ENCODE measurements at regions not wholly inside any gene's neighbourhood (a gene's known extent, or its start where the extent isn't known, plus 50 kb on each side); places are given as distances from the start of the nearest gene placed in this dataset.

DNA sequence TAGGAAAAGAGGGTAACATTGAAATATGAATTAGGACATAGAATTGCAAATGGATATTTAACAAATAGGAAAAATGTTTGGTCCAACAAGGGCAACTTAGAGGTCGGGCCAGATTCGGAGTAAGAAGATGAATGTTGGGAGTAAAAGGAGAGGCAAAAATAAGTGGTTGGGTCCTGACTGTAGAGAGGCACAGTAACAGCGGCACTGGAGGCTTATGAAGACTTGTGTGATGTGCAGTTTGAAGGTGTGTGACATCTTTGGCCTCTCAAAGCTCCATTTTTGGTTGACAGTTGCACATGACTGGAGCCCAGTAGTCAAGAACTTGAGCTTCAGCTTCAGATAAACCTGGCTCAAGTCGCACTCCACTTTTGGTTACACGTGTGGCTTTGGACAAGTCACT, 109.9 kb upstream of the PAXBP1 start:
- ATAC-seq (no peak), DNase-seq (ENCODE audit: low read depth, low spot score) (no peak)
- no peak overlapping the region for H2AFZ ChIP-seq (ENCODE audit: low read depth, low read length, poor library complexity, severe bottlenecking)
- intact Hi-C loops (cut with micrococcal nuclease) = no loop called here
- no peaks in the 10 kb centered on the region for H3K9me2 ChIP-seq (ENCODE audit: insufficient read depth)
- no peak overlapping the region for H3K27ac ChIP-seq (ENCODE audit: low read depth, low read length)
- ChIA-PET CTCF (no interaction called here), POLR2A (no interaction called here), RAD21 (ENCODE audit: low non-redundant PET in 1 of 2, low total read pairs in 2 of 2, uncharacterized antibody in 2 of 2, unreplicated experiment in 2 of 2) (no interaction called here)
- no peaks in the 10 kb centered on the region for H3K79me2 ChIP-seq (ENCODE audit: insufficient read depth, low read length)
- H4K20me1 ChIP-seq (ENCODE audit: insufficient read depth) = no peaks in the 10 kb centered on the region
- no peak overlapping the region for H3K4me3 ChIP-seq (replicated peaks in 1 of 2; ENCODE audit: low read depth in 1 of 2, low read length in 2 of 2)
- H3K4me2 ChIP-seq (ENCODE audit: low read length) = no peak overlapping the region
- no peaks in the 10 kb centered on the region for H3K36me3 ChIP-seq (ENCODE audit: control insufficient read depth in 1 of 2, insufficient read depth in 2 of 2, low read length in 2 of 2)
- H3K27me3 ChIP-seq (ENCODE audit: insufficient read depth, low read length) = peaks cover 45% of the 10 kb centered on the region
- no peaks in the 10 kb centered on the region for H3K9me3 ChIP-seq (ENCODE audit: control insufficient read depth in 1 of 2, insufficient read depth in 1 of 2, low read depth in 1 of 2, low read length in 2 of 2)
- no peak overlapping the region for H3K9ac ChIP-seq (ENCODE audit: low read length)
- BruUV-seq (replicated peaks) = no TSS peak
- no peak for TF ChIP-seq EGR1 (IDR thresholded peaks at IDR 0.05; ENCODE audit: low read depth)
- TF ChIP-seq ZFX (IDR thresholded peaks at IDR 0.05) = no peak
- no peak for TF ChIP-seq POLR2AphosphoS5 (IDR thresholded peaks at IDR 0.05; ENCODE audit: low read depth, low read length)
- TF ChIP-seq EZH2 (IDR thresholded peaks at IDR 0.05) = 0 out of 2 replicates have a peak, but pooled peaks have one; percentile 63
- TF ChIP-seq JUND (IDR thresholded peaks at IDR 0.05) = no peak
- TF ChIP-seq TCF7L2 (IDR thresholded peaks at IDR 0.05; ENCODE audit: borderline replicate concordance, extremely low read depth, insufficient read depth, insufficient read length) = no peak
- H3K4me1 ChIP-seq (ENCODE audit: control insufficient read depth in 1 of 2, insufficient read depth in 2 of 2, low read length in 2 of 2) = no peaks in the 10 kb centered on the region

DNA sequence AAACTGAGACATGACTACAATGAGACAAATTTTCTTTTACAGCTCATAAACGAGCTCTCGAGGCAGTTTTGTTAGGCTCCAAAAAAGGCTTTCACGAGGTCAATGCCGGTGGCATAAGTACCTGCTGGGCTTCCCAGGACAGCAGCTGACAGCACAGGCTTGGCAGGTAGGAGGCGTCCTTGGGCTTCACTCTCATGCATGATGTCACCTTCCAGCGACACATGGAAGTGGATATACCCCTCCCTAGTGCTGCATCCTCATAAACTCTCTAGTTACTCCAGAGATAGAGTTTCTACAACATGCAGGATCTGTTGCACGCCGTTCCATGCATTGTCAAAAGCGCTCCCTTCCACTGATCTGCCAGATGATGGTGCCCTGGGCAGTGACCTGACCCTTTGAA, 112.5 kb upstream of the PAXBP1 start:
- H2AFZ ChIP-seq (ENCODE audit: low read depth, low read length, poor library complexity, severe bottlenecking) = no peak overlapping the region
- H3K27ac ChIP-seq (ENCODE audit: low read depth, low read length) = no peak overlapping the region
- no peaks in the 10 kb centered on the region for H3K9me3 ChIP-seq (ENCODE audit: control insufficient read depth in 1 of 2, insufficient read depth in 1 of 2, low read depth in 1 of 2, low read length in 2 of 2)
- ChIA-PET RAD21 (ENCODE audit: low non-redundant PET in 1 of 2, low total read pairs in 2 of 2, uncharacterized antibody in 2 of 2, unreplicated experiment in 2 of 2) (no interaction called here), CTCF (interaction anchor here (0.6 kb wide), 1 partner anchor 35 kb away, joined by 4 read pairs; no protein-coding TSS in a partner anchor), POLR2A (no interaction called here)
- no peak for TF ChIP-seq FOSL1 (IDR thresholded peaks at IDR 0.05; ENCODE audit: low read depth)
- TF ChIP-seq, protein P1, sequence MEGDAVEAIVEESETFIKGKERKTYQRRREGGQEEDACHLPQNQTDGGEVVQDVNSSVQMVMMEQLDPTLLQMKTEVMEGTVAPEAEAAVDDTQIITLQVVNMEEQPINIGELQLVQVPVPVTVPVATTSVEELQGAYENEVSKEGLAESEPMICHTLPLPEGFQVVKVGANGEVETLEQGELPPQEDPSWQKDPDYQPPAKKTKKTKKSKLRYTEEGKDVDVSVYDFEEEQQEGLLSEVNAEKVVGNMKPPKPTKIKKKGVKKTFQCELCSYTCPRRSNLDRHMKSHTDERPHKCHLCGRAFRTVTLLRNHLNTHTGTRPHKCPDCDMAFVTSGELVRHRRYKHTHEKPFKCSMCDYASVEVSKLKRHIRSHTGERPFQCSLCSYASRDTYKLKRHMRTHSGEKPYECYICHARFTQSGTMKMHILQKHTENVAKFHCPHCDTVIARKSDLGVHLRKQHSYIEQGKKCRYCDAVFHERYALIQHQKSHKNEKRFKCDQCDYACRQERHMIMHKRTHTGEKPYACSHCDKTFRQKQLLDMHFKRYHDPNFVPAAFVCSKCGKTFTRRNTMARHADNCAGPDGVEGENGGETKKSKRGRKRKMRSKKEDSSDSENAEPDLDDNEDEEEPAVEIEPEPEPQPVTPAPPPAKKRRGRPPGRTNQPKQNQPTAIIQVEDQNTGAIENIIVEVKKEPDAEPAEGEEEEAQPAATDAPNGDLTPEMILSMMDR (IDR thresholded peaks at IDR 0.05 in 2 of 3, conservative IDR thresholded peaks at IDR 0.05 in 1 of 3; ENCODE audit: borderline replicate concordance in 1 of 3, insufficient read depth in 1 of 3, low read depth in 2 of 3, low read length in 2 of 3) = peak in 1 of 3 experiments; percentile 21; a peak in 1 of 6 replicates
- no peaks in the 10 kb centered on the region for H3K36me3 ChIP-seq (ENCODE audit: control insufficient read depth in 1 of 2, insufficient read depth in 2 of 2, low read length in 2 of 2)
- no peak overlapping the region for H3K4me3 ChIP-seq (replicated peaks in 1 of 2; ENCODE audit: low read depth in 1 of 2, low read length in 2 of 2)
- BruUV-seq (replicated peaks) = no TSS peak
- no peaks in the 10 kb centered on the region for H3K4me1 ChIP-seq (ENCODE audit: control insufficient read depth in 1 of 2, insufficient read depth in 2 of 2, low read length in 2 of 2)
- H3K9ac ChIP-seq (ENCODE audit: low read length) = no peak overlapping the region
- intact Hi-C loops (cut with micrococcal nuclease) = no loop called here
- no peaks in the 10 kb centered on the region for H4K20me1 ChIP-seq (ENCODE audit: insufficient read depth)
- peaks cover 59% of the 10 kb centered on the region for H3K27me3 ChIP-seq (ENCODE audit: insufficient read depth, low read length)
- peak; percentile 0 for DNase-seq (ENCODE audit: low read depth, low spot score)
- peak; percentile 50; the same call in 1 of the 2 replicates for ATAC-seq
- H3K4me2 ChIP-seq (ENCODE audit: low read length) = no peak overlapping the region
- H3K79me2 ChIP-seq (ENCODE audit: insufficient read depth, low read length) = no peaks in the 10 kb centered on the region
- H3K9me2 ChIP-seq (ENCODE audit: insufficient read depth) = no peaks in the 10 kb centered on the region

Data from HCT116 (cell line).